ENCODE measurements at regions not wholly inside any gene's neighbourhood (a gene's known extent, or its start where the extent isn't known, plus 50 kb on each side); places are given as distances from the start of the nearest gene placed in this dataset.

- no peak overlapping the region for H2BK12ac ChIP-seq (ENCODE audit: low read length in 2 of 2)
- no peak overlapping the region for H2BK120ac ChIP-seq (ENCODE audit: low read depth, low read length)
- H3K23ac ChIP-seq (ENCODE audit: low read length in 2 of 2): no peak overlapping the region
- no peak overlapping the region for H3K18ac ChIP-seq (ENCODE audit: low read depth in 1 of 2, low read length in 2 of 2)
- H3K14ac ChIP-seq (ENCODE audit: low read length in 2 of 2): no peak overlapping the region
- H3K27ac ChIP-seq (ENCODE audit: low read length, poor library complexity, severe bottlenecking): no peak overlapping the region
- no peak overlapping the region for H4K91ac ChIP-seq (ENCODE audit: low read length)
- H3K9me3 ChIP-seq (ENCODE audit: control insufficient read depth, low read length): no peaks in the 10 kb centered on the region
- H3K9ac ChIP-seq (ENCODE audit: low read length): no peak overlapping the region
- 89% methylated on average over 5 of the region's 5 CpGs for WGBS
- no peak overlapping the region for H3K4ac ChIP-seq (ENCODE audit: low read depth in 1 of 2, low read length in 2 of 2)
- no peaks in the 10 kb centered on the region for H3K79me1 ChIP-seq (replicated peaks; ENCODE audit: low read length, poor library complexity, severe bottlenecking)
- no peak overlapping the region for H2AK5ac ChIP-seq (ENCODE audit: low read length, severe bottlenecking)
- no peak overlapping the region for H2BK15ac ChIP-seq (ENCODE audit: low read depth, poor library complexity, severe bottlenecking)
- no peaks in the 10 kb centered on the region for H3K36me3 ChIP-seq (ENCODE audit: control insufficient read depth in 1 of 2, insufficient read depth in 2 of 2, low read depth in 1 of 2, low read length in 2 of 2)
- no peak overlapping the region for H3K4me2 ChIP-seq (ENCODE audit: low read length, poor library complexity, severe bottlenecking)
- no peak overlapping the region for H4K8ac ChIP-seq (ENCODE audit: low read length)
- no peak overlapping the region for H3K4me3 ChIP-seq (ENCODE audit: insufficient read depth in 1 of 2, low read depth in 1 of 2, low read length in 2 of 2)
- H3K27me3 ChIP-seq (ENCODE audit: control insufficient read depth in 1 of 2, insufficient read depth in 1 of 2, low read length in 2 of 2): peaks cover 22 to 56% of the 10 kb centered on the region in 2 experiments
- H3K4me1 ChIP-seq (ENCODE audit: control insufficient read depth, insufficient read depth, low read depth, low read length): peaks cover 1% of the 10 kb centered on the region
- DNase-seq: no peak
- H2BK5ac ChIP-seq (ENCODE audit: low read depth, low read length, poor library complexity, severe bottlenecking): no peak overlapping the region
- H2AFZ ChIP-seq (ENCODE audit: low read depth, low read length): no peak overlapping the region
Observed at GRCh38 chr20:57780398-57780797, 70.6 kb upstream of the PMEPA1 start.

GRCh38 chr20:57779401-57780003 is 69.7 kb upstream of the PMEPA1 start:
- no peak overlapping the region for H3K4me2 ChIP-seq (ENCODE audit: low read length, poor library complexity, severe bottlenecking)
- no peak overlapping the region for H3K18ac ChIP-seq (ENCODE audit: low read depth in 1 of 2, low read length in 2 of 2)
- no peak overlapping the region for H3K9ac ChIP-seq (ENCODE audit: low read length)
- no peak overlapping the region for H3K4me3 ChIP-seq (ENCODE audit: insufficient read depth in 1 of 2, low read depth in 1 of 2, low read length in 2 of 2)
- H2BK5ac ChIP-seq (ENCODE audit: low read depth, low read length, poor library complexity, severe bottlenecking): no peak overlapping the region
- peaks cover 29 to 58% of the 10 kb centered on the region in 2 experiments for H3K27me3 ChIP-seq (ENCODE audit: control insufficient read depth in 1 of 2, insufficient read depth in 1 of 2, low read length in 2 of 2)
- H4K91ac ChIP-seq (ENCODE audit: low read length): no peak overlapping the region
- no peak for DNase-seq
- H3K79me1 ChIP-seq (replicated peaks; ENCODE audit: low read length, poor library complexity, severe bottlenecking): no peaks in the 10 kb centered on the region
- H3K9me3 ChIP-seq (ENCODE audit: control insufficient read depth, low read length): no peaks in the 10 kb centered on the region
- no peak overlapping the region for H3K27ac ChIP-seq (ENCODE audit: low read length, poor library complexity, severe bottlenecking)
- no peak overlapping the region for H2AK5ac ChIP-seq (ENCODE audit: low read length, severe bottlenecking)
- peaks cover 1% of the 10 kb centered on the region for H3K4me1 ChIP-seq (ENCODE audit: control insufficient read depth, insufficient read depth, low read depth, low read length)
- H2AFZ ChIP-seq (ENCODE audit: low read depth, low read length): no peak overlapping the region
- H2BK15ac ChIP-seq (ENCODE audit: low read depth, poor library complexity, severe bottlenecking): no peak overlapping the region
- no peak overlapping the region for H3K23ac ChIP-seq (ENCODE audit: low read length in 2 of 2)
- H4K8ac ChIP-seq (ENCODE audit: low read length): no peak overlapping the region
- H2BK120ac ChIP-seq (ENCODE audit: low read depth, low read length): no peak overlapping the region
- WGBS: 81% methylated on average over 9 of the region's 9 CpGs
- H3K36me3 ChIP-seq (ENCODE audit: control insufficient read depth in 1 of 2, insufficient read depth in 2 of 2, low read depth in 1 of 2, low read length in 2 of 2): no peaks in the 10 kb centered on the region
- H3K4ac ChIP-seq (ENCODE audit: low read depth in 1 of 2, low read length in 2 of 2): no peak overlapping the region
- H2BK12ac ChIP-seq (ENCODE audit: low read length in 2 of 2): no peak overlapping the region
- no peak overlapping the region for H3K14ac ChIP-seq (ENCODE audit: low read length in 2 of 2)

GRCh38 chr20:57777911-57778310 is 68.1 kb upstream of the PMEPA1 start:
- Histone ChIP-seq H2BK120ac (ENCODE audit: low read depth, low read length) (no peak overlapping the region), H2AK5ac (ENCODE audit: low read length, severe bottlenecking) (no peak overlapping the region), H3K4me1 (ENCODE audit: control insufficient read depth, insufficient read depth, low read depth, low read length) (peaks cover 2% of the 10 kb centered on the region), H3K4ac (ENCODE audit: low read depth in 1 of 2, low read length in 2 of 2) (no peak overlapping the region), H4K91ac (ENCODE audit: low read length) (no peak overlapping the region), H3K9me3 (ENCODE audit: control insufficient read depth, low read length) (no peaks in the 10 kb centered on the region), H3K36me3 (ENCODE audit: control insufficient read depth in 1 of 2, insufficient read depth in 2 of 2, low read depth in 1 of 2, low read length in 2 of 2) (no peaks in the 10 kb centered on the region), H3K27me3 (ENCODE audit: control insufficient read depth in 1 of 2, insufficient read depth in 1 of 2, low read length in 2 of 2) (peaks cover 23 to 55% of the 10 kb centered on the region in 2 experiments), H3K4me3 (ENCODE audit: insufficient read depth in 1 of 2, low read depth in 1 of 2, low read length in 2 of 2) (no peak overlapping the region), H2AFZ (ENCODE audit: low read depth, low read length) (no peak overlapping the region), H3K23ac (ENCODE audit: low read length in 2 of 2) (no peak overlapping the region), H3K79me1 (replicated peaks; ENCODE audit: low read length, poor library complexity, severe bottlenecking) (no peaks in the 10 kb centered on the region), H2BK5ac (ENCODE audit: low read depth, low read length, poor library complexity, severe bottlenecking) (no peak overlapping the region), H3K14ac (ENCODE audit: low read length in 2 of 2) (no peak overlapping the region), H2BK12ac (ENCODE audit: low read length in 2 of 2) (no peak overlapping the region), H2BK15ac (ENCODE audit: low read depth, poor library complexity, severe bottlenecking) (no peak overlapping the region), H3K4me2 (ENCODE audit: low read length, poor library complexity, severe bottlenecking) (no peak overlapping the region), H3K27ac (ENCODE audit: low read length, poor library complexity, severe bottlenecking) (no peak overlapping the region), H4K8ac (ENCODE audit: low read length) (no peak overlapping the region), H3K18ac (ENCODE audit: low read depth in 1 of 2, low read length in 2 of 2) (no peak overlapping the region), H3K9ac (ENCODE audit: low read length) (no peak overlapping the region)
- WGBS: no CpG with 5 or more reads among the region's 2 CpGs
- no peak for DNase-seq

GRCh38 chr20:57774951-57775350 is 65.1 kb upstream of the PMEPA1 start:
- peaks cover 14 to 30% of the 10 kb centered on the region in 2 experiments for H3K27me3 ChIP-seq (ENCODE audit: control insufficient read depth in 1 of 2, insufficient read depth in 1 of 2, low read length in 2 of 2)
- no peak overlapping the region for H4K8ac ChIP-seq (ENCODE audit: low read length)
- DNase-seq: no peak
- no peak overlapping the region for H3K4me2 ChIP-seq (ENCODE audit: low read length, poor library complexity, severe bottlenecking)
- H3K9me3 ChIP-seq (ENCODE audit: control insufficient read depth, low read length): no peaks in the 10 kb centered on the region
- H4K91ac ChIP-seq (ENCODE audit: low read length): no peak overlapping the region
- H3K79me1 ChIP-seq (replicated peaks; ENCODE audit: low read length, poor library complexity, severe bottlenecking): no peaks in the 10 kb centered on the region
- no peak overlapping the region for H2BK12ac ChIP-seq (ENCODE audit: low read length in 2 of 2)
- no peak overlapping the region for H3K4me3 ChIP-seq (ENCODE audit: insufficient read depth in 1 of 2, low read depth in 1 of 2, low read length in 2 of 2)
- H2AFZ ChIP-seq (ENCODE audit: low read depth, low read length): no peak overlapping the region
- H3K18ac ChIP-seq (ENCODE audit: low read depth in 1 of 2, low read length in 2 of 2): no peak overlapping the region
- H2BK120ac ChIP-seq (ENCODE audit: low read depth, low read length): no peak overlapping the region
- H3K36me3 ChIP-seq (ENCODE audit: control insufficient read depth in 1 of 2, insufficient read depth in 2 of 2, low read depth in 1 of 2, low read length in 2 of 2): no peaks in the 10 kb centered on the region
- H2BK5ac ChIP-seq (ENCODE audit: low read depth, low read length, poor library complexity, severe bottlenecking): no peak overlapping the region
- no peak overlapping the region for H3K23ac ChIP-seq (ENCODE audit: low read length in 2 of 2)
- no peak overlapping the region for H3K9ac ChIP-seq (ENCODE audit: low read length)
- 78% methylated on average over 5 of the region's 5 CpGs for WGBS
- peaks cover 11% of the 10 kb centered on the region for H3K4me1 ChIP-seq (ENCODE audit: control insufficient read depth, insufficient read depth, low read depth, low read length)
- no peak overlapping the region for H3K14ac ChIP-seq (ENCODE audit: low read length in 2 of 2)
- no peak overlapping the region for H3K4ac ChIP-seq (ENCODE audit: low read depth in 1 of 2, low read length in 2 of 2)
- no peak overlapping the region for H2BK15ac ChIP-seq (ENCODE audit: low read depth, poor library complexity, severe bottlenecking)
- H3K27ac ChIP-seq (ENCODE audit: low read length, poor library complexity, severe bottlenecking): no peak overlapping the region
- no peak overlapping the region for H2AK5ac ChIP-seq (ENCODE audit: low read length, severe bottlenecking)
